ENCODE measurements at regions not wholly inside any gene's neighbourhood (a gene's known extent, or its start where the extent isn't known, plus 50 kb on each side); places are given as distances from the start of the nearest gene placed in this dataset.

DNA sequence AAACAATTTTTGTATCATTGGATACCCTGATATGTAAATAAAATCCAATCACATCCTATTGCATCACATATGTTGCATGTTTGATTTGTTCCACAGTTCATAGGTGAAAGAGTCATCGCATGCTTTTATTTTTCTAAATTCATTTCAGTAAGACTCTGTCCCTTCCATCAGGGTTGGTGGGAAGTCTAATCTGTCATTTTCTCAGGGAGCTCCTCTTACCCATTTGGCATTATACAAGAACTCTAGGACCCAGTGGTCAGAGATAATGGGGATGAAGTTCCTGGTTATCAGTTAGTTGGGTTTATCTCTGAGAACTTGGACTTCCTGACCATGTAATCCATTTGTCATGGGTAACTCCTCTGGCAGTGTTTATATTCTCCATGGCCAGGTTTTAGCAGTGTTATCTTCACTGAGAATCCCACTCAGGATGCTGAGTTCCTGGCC is 227.1 kb upstream of the JADE1 start:
- TF ChIP-seq EZH2phosphoT487 (IDR thresholded peaks at IDR 0.05; ENCODE audit: insufficient read depth, low read depth): no peak
- no peak for TF ChIP-seq EZH2 (IDR thresholded peaks at IDR 0.05; ENCODE audit: insufficient read depth, poor library complexity, severe bottlenecking)

All from GM23248 (cell line).